ENCODE measurements at regions not wholly inside any gene's neighbourhood (a gene's known extent, or its start where the extent isn't known, plus 50 kb on each side); places are given as distances from the start of the nearest gene placed in this dataset.

GRCh38 chr2:216745453-216745852 lies 50.1 kb upstream of the IGFBP5 start:
- H3K4me3 ChIP-seq (replicated peaks; ENCODE audit: low read depth, low read length): no peak overlapping the region
- DNase-seq (ENCODE audit: low read depth): no peak
- TF ChIP-seq, protein P1, sequence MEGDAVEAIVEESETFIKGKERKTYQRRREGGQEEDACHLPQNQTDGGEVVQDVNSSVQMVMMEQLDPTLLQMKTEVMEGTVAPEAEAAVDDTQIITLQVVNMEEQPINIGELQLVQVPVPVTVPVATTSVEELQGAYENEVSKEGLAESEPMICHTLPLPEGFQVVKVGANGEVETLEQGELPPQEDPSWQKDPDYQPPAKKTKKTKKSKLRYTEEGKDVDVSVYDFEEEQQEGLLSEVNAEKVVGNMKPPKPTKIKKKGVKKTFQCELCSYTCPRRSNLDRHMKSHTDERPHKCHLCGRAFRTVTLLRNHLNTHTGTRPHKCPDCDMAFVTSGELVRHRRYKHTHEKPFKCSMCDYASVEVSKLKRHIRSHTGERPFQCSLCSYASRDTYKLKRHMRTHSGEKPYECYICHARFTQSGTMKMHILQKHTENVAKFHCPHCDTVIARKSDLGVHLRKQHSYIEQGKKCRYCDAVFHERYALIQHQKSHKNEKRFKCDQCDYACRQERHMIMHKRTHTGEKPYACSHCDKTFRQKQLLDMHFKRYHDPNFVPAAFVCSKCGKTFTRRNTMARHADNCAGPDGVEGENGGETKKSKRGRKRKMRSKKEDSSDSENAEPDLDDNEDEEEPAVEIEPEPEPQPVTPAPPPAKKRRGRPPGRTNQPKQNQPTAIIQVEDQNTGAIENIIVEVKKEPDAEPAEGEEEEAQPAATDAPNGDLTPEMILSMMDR (IDR thresholded peaks at IDR 0.05; ENCODE audit: low read length, missing control alignments): no peak

All from fibroblast of pulmonary artery (primary cell).